HG03342 (cell line): ENCODE measurements at regions not wholly inside any gene's neighbourhood (a gene's known extent, or its start where the extent isn't known, plus 50 kb on each side); places are given as distances from the start of the nearest gene placed in this dataset.
"Not testable (repeated sequence)": the region's sequence is repeated elsewhere in the genome, so short reads cannot be mapped to it uniquely, and the experiment has no call there.

Experiments
- ATAC-seq: cut with Tn5 transposase; IDR thresholded peaks from one replicate; pipeline ENCODE4 v1.9.1; 2021; ENCODE audit warnings: mild to moderate bottlenecking, moderate library complexity; ENCODE audit not compliant: unreplicated experiment

- ATAC-seq: no peak
Measured at GRCh38 chr6:99668036-99668705, 61.5 kb downstream of the PRDM13 start.

DNA sequence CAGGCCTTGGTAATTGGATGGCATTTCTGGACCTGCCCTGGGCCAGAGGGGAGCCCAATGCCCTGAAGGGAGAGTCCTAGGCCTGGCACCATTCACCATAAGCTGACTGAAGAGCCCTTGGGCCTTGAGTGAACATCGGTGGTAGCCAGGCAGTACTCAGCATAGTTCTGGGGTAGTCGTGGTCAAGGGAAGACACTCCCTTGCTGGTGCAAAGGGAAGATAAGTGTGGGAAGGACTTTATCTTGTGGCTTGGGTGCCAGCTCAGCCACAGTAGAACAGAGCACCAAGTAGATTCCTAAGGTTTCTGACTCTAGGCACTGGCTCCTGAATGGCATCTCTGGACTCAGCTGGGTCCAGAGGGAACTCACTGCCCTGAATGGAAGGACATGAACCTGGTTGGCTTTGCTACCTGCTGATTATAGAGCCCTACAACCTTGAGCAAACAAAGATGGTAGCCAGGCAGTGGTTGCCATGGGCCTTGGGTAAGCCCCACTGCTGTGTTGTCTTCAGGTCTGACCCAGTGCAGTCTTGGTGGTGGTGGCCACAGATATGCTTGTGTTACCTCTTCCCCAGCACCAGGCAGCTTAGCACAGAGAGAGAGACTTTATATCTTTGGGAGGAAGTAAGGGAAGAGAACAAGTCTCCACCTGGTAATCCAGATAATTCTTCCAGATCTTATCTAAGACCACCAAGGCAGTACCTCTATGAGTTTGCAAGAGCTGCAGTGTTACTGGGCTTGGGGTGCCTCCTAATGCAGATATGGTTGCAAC is 83.5 kb downstream of the PRDM13 start:
- no peak for ATAC-seq

- ATAC-seq: not testable (repeated sequence)
Measured at GRCh38 chr6:99702287-99702686, 95.7 kb downstream of the PRDM13 start.

DNA sequence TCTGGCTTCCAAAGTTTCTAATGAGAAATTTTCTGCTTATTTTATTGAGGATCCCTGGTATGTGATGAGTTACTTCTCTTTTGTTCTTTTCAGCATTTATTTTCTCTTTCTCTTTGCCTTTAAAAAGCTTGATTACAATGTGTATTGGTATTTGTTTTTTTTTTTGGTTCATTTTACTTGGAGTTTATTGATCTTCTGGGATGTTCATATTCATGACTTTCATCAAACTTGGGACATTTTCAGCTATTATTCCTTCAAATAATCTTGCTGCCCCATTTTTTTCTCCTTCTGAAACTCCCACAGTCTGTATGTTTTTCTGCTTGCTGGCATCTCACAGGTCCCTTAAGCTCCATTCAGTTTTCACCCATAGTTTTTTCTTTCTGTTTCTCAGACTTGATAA is 102.4 kb downstream of the PRDM13 start:
- ATAC-seq: no peak

DNA sequence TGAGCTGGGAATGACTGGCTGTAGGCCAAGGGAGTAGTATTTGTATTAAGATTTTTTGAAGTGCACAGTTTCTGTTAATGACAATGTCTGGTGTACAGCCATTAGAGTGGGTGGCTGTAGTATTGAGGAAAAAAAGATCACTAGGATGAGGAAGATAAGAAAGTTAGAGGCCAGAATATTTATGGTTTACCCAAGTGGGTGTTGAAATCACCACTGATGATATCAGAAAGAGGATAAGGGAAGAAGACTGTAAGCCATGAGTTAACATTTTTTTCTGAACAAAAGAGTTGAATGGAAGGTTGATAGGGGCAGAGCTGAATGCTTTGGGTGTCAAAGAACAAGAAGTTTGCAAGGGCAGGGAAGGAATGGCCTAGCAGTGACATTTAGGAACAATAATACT is 104.7 kb downstream of the PRDM13 start:
- ATAC-seq: no peak

- no peak for ATAC-seq
Measured at GRCh38 chr6:99711925-99712324, 105.3 kb downstream of the PRDM13 start.

- ATAC-seq: no peak
Measured at GRCh38 chr6:99712519-99712918, 105.9 kb downstream of the PRDM13 start.

GRCh38 chr6:99722043-99722442 is 115.4 kb downstream of the PRDM13 start:
- not testable (repeated sequence) for ATAC-seq

GRCh38 chr6:99730237-99730636 is 123.6 kb downstream of the PRDM13 start:
- not testable (repeated sequence) for ATAC-seq

GRCh38 chr6:99736302-99736701 is 129.7 kb downstream of the PRDM13 start:
- ATAC-seq: no peak

GRCh38 chr6:99739526-99739925 is 132.9 kb downstream of the PRDM13 start:
- ATAC-seq: no peak

DNA sequence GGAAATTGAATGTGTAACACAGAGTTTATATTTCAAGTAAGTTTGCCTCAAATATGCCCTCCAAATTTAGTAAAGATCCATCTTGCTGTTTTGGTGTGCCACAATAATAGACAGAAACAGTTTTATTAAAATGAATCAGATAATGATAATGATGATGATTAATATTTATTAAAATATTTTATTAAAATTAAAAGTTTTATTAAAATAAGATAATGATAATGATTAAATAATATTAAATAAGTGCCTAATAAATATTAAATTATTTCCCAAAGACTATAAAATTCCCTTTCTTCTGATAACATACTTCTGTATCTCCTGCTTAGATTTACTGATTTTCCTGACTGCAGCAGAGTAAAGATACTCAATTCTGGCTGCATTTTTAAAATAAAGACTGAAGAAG is 134.5 kb downstream of the PRDM13 start:
- ATAC-seq: no peak

DNA sequence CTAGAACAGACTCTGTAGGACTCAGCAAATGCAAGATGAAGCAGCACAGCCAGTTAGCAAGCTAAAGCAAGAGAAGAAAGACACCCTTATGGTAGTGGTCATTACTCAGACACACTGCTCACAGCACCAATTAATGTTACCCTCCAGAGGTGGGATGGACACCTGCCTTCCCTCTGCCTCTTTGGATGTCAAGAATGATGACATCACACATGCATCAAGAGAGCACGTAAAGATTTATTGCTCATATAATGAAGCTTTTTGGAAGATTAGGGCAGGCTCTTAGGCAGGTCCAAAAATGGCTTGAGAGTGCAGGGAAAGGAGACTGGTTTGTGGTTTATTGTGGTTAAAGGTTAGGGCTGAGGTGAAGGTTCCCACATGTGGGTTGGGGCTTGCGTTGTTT is 137.0 kb downstream of the PRDM13 start:
- ATAC-seq: no peak

- ATAC-seq: no peak
Measured at GRCh38 chr6:99745651-99746050, 139.0 kb downstream of the PRDM13 start.

DNA sequence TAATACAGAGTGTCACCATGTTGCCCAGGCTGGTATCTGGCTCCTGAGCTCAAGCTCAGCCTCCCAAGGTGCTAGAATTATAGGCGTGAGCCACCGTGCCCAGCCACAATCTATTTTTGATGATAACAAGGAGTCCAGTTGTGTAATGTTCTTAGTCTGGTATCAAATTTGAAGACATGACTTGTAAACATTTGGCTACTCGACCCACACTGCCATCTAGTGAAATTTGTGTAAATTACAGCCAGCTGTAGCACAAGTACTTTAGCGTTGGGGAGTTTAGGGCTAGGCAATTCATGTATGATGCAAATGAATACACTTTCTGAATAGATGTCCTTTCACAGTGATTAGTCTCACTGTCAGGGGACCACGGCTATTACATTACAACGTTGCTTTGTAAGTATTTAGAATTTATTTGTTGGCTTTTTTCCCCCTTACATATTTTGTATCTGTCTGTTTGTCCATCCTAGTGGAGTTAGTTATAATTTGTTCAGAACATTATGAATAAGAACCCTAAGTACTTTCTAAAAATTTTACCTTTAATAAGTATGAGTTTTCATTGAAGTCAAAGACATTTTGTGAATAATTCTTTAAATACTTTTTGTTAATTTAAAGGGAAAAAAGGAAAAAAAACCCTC is 139.7 kb downstream of the PRDM13 start:
- peak; percentile 97 for ATAC-seq

DNA sequence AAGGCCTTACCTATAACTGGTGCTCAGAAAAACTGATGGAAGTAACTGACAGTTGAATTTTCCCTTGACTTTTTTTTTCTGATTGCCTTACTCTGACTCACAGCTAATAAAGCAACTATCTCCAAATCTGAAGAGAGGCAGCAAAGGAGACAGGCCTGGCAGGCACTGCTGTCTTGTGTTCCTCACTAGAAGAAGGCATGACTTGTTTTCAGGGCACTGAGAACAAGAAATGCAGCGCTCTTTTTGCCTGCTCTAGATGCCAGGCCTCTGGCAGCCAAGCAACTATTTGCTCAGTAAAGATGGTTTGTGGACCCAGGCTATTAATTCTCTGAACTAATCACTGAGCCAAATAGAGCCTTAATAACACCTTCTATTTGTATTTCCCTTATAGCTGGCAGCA is 155.1 kb downstream of the PRDM13 start:
- no peak for ATAC-seq

DNA sequence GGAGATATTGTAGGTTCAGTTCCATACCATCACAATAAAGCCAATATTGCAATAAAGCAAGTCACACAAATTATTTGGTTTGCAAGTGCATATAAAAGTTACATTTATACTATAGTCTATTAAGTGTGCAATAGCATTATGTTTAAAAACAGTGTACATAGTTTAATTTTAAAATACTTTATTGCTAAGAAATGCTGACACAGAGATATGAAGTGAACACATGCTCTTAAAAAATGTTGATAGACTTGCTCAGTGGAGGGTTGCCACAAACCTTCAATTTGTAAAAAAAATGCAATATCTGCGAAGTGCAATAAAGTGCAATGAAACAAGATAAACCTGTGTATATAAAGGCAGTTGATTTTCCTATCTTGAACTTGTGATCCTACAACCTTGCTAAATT is 161.5 kb downstream of the PRDM13 start:
- no peak for ATAC-seq

DNA sequence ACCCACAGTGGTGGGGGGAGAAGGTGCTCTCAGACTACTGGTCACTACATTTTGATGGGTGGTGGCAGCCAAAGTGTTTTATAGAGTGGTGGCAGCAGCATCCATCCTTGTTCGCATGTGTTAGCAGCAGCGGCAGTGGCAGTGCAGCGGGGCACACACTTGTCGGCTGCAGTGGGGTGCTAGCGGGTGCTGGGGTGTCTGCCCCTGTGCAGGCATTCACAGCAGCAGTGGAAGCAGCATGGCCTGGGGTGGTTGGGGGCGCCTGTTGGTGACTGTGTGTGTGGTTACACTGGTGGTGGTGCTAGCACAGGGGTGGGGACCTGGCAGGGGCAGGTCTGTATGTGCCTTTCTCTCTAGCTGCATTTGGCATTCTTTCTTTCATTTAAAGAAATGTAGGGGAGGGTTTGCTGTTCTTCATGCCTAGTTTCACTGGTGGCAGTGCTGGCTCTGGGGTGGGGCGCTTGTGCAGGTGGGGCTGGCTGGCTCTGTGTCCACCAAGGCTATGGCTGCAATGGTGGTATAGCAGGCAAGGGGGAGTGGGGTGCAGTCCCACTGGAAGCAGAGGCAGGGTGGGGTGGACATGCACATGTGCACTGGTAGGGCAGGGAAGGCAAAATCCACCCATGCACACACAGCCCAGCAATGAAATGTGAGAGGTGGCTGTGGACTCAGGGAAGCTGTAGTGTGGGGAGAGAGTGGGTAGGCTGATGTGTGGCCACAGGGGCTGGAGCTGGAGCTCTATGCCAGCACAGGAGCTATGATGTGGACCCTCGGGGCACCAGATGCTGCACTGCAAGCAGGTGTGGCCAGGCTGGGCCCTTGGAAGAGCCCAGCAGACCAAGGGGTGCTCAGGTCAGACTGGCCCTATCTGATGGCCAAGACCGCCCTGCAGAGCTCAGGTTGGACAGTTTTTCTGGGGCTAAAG is 173.3 kb downstream of the PRDM13 start:
- no peak for ATAC-seq

- no peak for ATAC-seq
Measured at GRCh38 chr6:99780556-99780885, 173.9 kb downstream of the PRDM13 start.

- no peak for ATAC-seq
Measured at GRCh38 chr6:99789767-99790166, 183.1 kb downstream of the PRDM13 start.

- no peak for ATAC-seq
Measured at GRCh38 chr6:99790679-99791078, 184.0 kb downstream of the PRDM13 start.
